GM21360 (cell line): ENCODE measurements at regions not wholly inside any gene's neighbourhood (a gene's known extent, or its start where the extent isn't known, plus 50 kb on each side); places are given as distances from the start of the nearest gene placed in this dataset.
"Not testable (repeated sequence)": the region's sequence is repeated elsewhere in the genome, so short reads cannot be mapped to it uniquely, and the experiment has no call there.

Experiments used
- ATAC-seq: cut with Tn5 transposase; IDR thresholded peaks from one replicate; pipeline ENCODE4 v1.9.1; 2021; ENCODE audit warnings: mild to moderate bottlenecking, moderate library complexity; ENCODE audit not compliant: unreplicated experiment

GRCh38 chr2:16933355-16933754 lies 267.7 kb upstream of the CYRIA start:
- no peak for ATAC-seq

GRCh38 chr2:16932826-16933225 lies 267.2 kb upstream of the CYRIA start:
- no peak for ATAC-seq

GRCh38 chr2:16931441-16931840 lies 265.8 kb upstream of the CYRIA start:
- ATAC-seq, result no peak

GRCh38 chr2:16927398-16927797 lies 261.8 kb upstream of the CYRIA start:
- no peak for ATAC-seq

GRCh38 chr2:16925145-16925544 lies 259.5 kb upstream of the CYRIA start:
- ATAC-seq, result no peak

- not testable (repeated sequence) for ATAC-seq
Measured at GRCh38 chr2:16915341-16915755, 249.7 kb upstream of the CYRIA start.

- no peak for ATAC-seq
Measured at GRCh38 chr2:16911746-16912145, 246.1 kb upstream of the CYRIA start.

GRCh38 chr2:16908656-16909055 lies 243.0 kb upstream of the CYRIA start:
- ATAC-seq, result no peak

- no peak for ATAC-seq
Measured at GRCh38 chr2:16907645-16908282, 242.1 kb upstream of the CYRIA start.

- ATAC-seq, result not testable (repeated sequence)
Measured at GRCh38 chr2:16905325-16905724, 239.7 kb upstream of the CYRIA start.

- peak; percentile 79 for ATAC-seq
Measured at GRCh38 chr2:16900405-16901025, 234.9 kb upstream of the CYRIA start.

GRCh38 chr2:16899958-16900357 lies 234.3 kb upstream of the CYRIA start:
- peak; percentile 11 for ATAC-seq

- no peak for ATAC-seq
Measured at GRCh38 chr2:16890081-16890480, 224.4 kb upstream of the CYRIA start.

- ATAC-seq, result no peak
Measured at GRCh38 chr2:16885027-16885426, 219.4 kb upstream of the CYRIA start.

- ATAC-seq, result no peak
Measured at GRCh38 chr2:16882706-16883105, 217.1 kb upstream of the CYRIA start.

- ATAC-seq, result no peak
Measured at GRCh38 chr2:16881122-16881521, 215.5 kb upstream of the CYRIA start.

GRCh38 chr2:16871411-16871810 lies 205.8 kb upstream of the CYRIA start:
- no peak for ATAC-seq

- no peak for ATAC-seq
Measured at GRCh38 chr2:16870491-16871076, 204.9 kb upstream of the CYRIA start.

- no peak for ATAC-seq
Measured at GRCh38 chr2:16869711-16870110, 204.1 kb upstream of the CYRIA start.

GRCh38 chr2:16862471-16862870 lies 196.8 kb upstream of the CYRIA start:
- ATAC-seq, result no peak

GRCh38 chr2:16861530-16861929 lies 195.9 kb upstream of the CYRIA start:
- ATAC-seq, result no peak

GRCh38 chr2:16861111-16861510 lies 195.5 kb upstream of the CYRIA start:
- no peak for ATAC-seq
